Glutamatergic neuron (in vitro differentiated cells): ENCODE measurements at regions not wholly inside any gene's neighbourhood (a gene's known extent, or its start where the extent isn't known, plus 50 kb on each side); places are given as distances from the start of the nearest gene placed in this dataset.

ENCODE experiments used
- DNase-seq: peaks from one replicate; pipeline ENCODE4 v3.0.0; 2022
- H3K27ac Mint-ChIP-seq: one replicate; pipeline ENCODE4 v1.8.0; 2020; ENCODE audit warnings: mild to moderate bottlenecking, mixed read lengths, inconsistent platforms; ENCODE audit not compliant: unreplicated experiment
- H3K27me3 Mint-ChIP-seq: one replicate; pipeline ENCODE4 v1.8.0; 2020; ENCODE audit warnings: mild to moderate bottlenecking, moderate library complexity, mixed read lengths, inconsistent platforms; ENCODE audit not compliant: unreplicated experiment
- H3K36me3 Mint-ChIP-seq: one replicate; pipeline ENCODE4 v1.8.0; 2020; ENCODE audit warnings: mild to moderate bottlenecking, mixed read lengths, inconsistent platforms; ENCODE audit not compliant: unreplicated experiment
- H3K4me1 Mint-ChIP-seq: one replicate; pipeline ENCODE4 v1.8.0; 2020; ENCODE audit warnings: mild to moderate bottlenecking, low read depth, mixed read lengths, inconsistent platforms; ENCODE audit not compliant: unreplicated experiment
- H3K4me3 Mint-ChIP-seq: one replicate; pipeline ENCODE4 v1.8.0; 2020; ENCODE audit warnings: mild to moderate bottlenecking, mixed read lengths, inconsistent platforms; ENCODE audit not compliant: unreplicated experiment
- H3K9me3 Mint-ChIP-seq: one replicate; pipeline ENCODE4 v1.8.0; 2020; ENCODE audit warnings: mild to moderate bottlenecking, moderate library complexity, mixed read lengths, inconsistent platforms; ENCODE audit not compliant: unreplicated experiment
- TF ChIP-seq, protein P1 (sequence below): fragments of 200-600 bp; sonication (generic); IDR thresholded peaks from one replicate; pipeline ENCODE4 v1.5.0; 2021; ENCODE audit not compliant: partially characterized antibody, unreplicated experiment

DNA sequence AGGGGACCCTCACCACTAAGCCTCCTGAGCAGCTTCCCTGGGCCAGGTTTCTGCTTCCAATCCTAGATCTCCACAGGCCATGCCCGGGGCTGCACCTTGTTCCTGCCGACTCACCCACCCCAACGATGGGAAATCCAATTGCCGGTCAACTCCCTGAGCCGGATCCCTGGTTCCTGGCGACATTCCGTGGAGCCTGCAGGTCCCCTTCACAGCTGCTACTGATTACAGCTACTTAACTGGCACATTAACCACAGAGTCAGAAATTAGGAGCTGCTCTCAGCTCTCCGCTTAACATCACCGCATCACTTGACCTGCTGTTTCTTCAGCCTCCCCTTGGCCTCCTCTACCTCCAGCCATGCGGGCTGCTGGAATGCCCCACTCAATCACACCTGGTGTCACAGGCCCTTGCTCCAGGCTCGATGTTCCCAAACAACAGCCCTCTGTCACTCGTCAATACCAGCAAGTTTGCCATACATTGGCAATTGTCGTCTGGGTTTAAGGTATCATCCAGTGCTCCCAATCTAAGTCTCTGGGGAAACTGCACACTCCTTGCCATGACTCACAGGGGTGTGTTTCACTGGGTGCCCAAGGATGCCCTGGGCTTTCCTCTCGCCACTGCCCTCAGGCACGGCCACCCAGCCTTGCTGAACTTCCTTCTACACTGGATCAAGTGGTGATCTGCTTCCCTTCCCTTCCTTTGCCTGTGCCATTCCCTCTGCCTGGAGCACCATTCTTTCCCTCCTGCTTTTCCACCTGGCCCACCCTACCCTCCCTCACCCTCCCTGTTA, 181.0 kb downstream of the MN1 start:
- Mint-ChIP-seq H3K4me3 (no peak overlapping the region), H3K27me3 (peaks cover 5% of the 10 kb centered on the region), H3K27ac (no peak overlapping the region), H3K4me1 (no peaks in the 10 kb centered on the region), H3K36me3 (peaks cover 5% of the 10 kb centered on the region), H3K9me3 (no peaks in the 10 kb centered on the region)
- DNase-seq = no peak
- TF ChIP-seq, protein P1, sequence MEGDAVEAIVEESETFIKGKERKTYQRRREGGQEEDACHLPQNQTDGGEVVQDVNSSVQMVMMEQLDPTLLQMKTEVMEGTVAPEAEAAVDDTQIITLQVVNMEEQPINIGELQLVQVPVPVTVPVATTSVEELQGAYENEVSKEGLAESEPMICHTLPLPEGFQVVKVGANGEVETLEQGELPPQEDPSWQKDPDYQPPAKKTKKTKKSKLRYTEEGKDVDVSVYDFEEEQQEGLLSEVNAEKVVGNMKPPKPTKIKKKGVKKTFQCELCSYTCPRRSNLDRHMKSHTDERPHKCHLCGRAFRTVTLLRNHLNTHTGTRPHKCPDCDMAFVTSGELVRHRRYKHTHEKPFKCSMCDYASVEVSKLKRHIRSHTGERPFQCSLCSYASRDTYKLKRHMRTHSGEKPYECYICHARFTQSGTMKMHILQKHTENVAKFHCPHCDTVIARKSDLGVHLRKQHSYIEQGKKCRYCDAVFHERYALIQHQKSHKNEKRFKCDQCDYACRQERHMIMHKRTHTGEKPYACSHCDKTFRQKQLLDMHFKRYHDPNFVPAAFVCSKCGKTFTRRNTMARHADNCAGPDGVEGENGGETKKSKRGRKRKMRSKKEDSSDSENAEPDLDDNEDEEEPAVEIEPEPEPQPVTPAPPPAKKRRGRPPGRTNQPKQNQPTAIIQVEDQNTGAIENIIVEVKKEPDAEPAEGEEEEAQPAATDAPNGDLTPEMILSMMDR = no peak

DNA sequence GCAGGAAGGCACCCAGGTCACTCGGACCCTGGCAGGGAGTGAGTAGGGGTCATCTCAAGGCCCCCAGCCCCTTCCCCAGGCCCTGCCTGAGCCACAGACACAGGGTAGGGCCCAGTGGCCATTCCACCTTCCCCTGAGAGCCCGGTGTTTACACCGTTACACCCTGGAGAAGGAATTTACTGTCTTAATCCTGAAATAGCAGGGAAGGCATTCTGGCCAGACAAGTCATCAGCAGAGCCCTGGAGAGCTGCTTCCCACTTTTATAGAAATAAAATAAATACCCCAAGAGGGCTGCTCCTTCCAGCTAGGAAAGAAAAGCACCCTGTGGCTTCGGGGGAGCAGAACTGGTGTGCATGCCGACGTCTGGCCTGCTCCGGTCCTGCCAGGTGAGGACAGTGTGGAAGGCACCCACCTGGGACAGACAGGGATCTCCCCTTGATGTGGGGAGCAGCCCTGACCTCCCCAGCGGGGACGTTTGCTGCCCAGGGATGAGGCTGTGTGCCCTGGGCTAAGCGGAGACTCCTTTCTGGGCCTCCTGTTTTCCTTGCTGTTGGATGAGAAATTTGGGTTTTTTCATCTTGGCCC, 180.0 kb downstream of the MN1 start:
- H3K4me1 Mint-ChIP-seq = no peaks in the 10 kb centered on the region
- peaks cover 4% of the 10 kb centered on the region for H3K27me3 Mint-ChIP-seq

DNA sequence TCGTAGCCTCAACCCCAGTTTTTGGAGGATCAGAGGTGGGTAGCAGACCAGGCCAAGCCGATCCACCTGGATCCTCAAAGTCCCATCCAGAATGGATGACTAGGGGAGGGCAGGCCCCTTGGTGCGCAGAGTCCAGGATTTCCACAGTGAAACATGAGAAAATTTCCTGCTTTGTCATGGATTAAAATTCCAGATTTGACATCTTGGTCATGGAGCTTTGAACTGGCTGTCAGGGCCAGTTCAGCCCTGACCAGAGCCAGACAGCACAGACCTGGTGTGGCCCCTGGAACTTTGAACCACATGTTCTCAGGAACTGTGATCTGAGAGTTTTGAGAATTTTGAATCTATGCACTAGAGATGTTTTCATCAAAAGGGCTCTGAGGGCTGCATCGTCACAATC, 177.5 kb downstream of the MN1 start:
- TF ChIP-seq, protein P1 = no peak
- Mint-ChIP-seq H3K9me3 (peaks cover 3% of the 10 kb centered on the region), H3K36me3 (peaks cover 7% of the 10 kb centered on the region), H3K4me3 (no peak overlapping the region), H3K27ac (no peak overlapping the region), H3K4me1 (no peaks in the 10 kb centered on the region), H3K27me3 (peaks cover 4% of the 10 kb centered on the region)
- no peak for DNase-seq

More for the DNA sequence above, 180.0 kb downstream of the MN1 start:
- H3K9me3 Mint-ChIP-seq = no peaks in the 10 kb centered on the region
- H3K36me3 Mint-ChIP-seq = peaks cover 5% of the 10 kb centered on the region
- DNase-seq = no peak
- H3K27ac Mint-ChIP-seq = no peak overlapping the region
- TF ChIP-seq, protein P1 = no peak
- no peak overlapping the region for H3K4me3 Mint-ChIP-seq

DNA sequence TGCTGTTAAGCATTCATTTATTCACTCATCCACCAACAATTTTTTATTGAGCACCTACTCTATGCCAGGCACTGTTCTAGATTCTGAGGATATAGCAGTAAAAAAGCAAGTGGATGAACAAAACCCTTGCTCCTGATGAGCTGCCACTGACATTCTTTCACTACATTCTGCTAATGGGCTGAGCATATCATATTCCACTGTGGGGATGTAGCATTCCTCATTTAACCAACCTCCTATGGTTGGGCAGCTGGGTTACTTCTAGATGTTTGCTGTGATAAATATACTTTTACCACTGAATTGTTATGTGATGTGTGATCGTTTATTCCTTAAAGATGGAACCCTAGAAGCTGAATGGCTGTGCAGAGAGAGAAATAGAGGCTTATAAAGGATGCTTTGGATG, 176.9 kb downstream of the MN1 start:
- Mint-ChIP-seq H3K4me1 (no peaks in the 10 kb centered on the region), H3K27ac (no peak overlapping the region), H3K36me3 (peaks cover 4% of the 10 kb centered on the region), H3K9me3 (peaks cover 6% of the 10 kb centered on the region), H3K27me3 (peaks cover 4% of the 10 kb centered on the region), H3K4me3 (no peak overlapping the region)
- no peak for DNase-seq
- TF ChIP-seq, protein P1 = no peak
